ENCODE measurements at regions not wholly inside any gene's neighbourhood (a gene's known extent, or its start where the extent isn't known, plus 50 kb on each side); places are given as distances from the start of the nearest gene placed in this dataset.
"Not testable (repeated sequence)": the region's sequence is repeated elsewhere in the genome, so short reads cannot be mapped to it uniquely, and the experiment has no call there.

DNA sequence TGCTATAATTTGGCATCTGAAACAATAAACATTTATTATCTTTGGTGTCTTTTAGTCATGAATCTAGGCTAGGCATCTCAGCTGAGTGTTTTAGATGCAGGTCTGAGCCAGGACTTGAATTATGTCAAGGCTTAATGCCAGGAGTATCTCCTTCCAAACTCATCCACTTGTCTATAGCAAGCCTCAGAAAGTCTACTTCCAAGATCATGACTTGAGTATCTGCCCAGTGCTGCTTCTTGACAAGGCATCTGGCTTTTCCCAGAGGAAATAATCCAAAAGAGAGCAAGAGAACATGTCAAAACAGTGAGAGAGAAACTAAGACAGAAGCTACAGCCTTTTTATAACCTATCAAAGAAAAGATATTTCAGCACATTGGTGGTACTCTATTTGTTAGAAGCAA, 1052.1 kb upstream of the PCDH10 start:
- DNase-seq, result no peak

DNA sequence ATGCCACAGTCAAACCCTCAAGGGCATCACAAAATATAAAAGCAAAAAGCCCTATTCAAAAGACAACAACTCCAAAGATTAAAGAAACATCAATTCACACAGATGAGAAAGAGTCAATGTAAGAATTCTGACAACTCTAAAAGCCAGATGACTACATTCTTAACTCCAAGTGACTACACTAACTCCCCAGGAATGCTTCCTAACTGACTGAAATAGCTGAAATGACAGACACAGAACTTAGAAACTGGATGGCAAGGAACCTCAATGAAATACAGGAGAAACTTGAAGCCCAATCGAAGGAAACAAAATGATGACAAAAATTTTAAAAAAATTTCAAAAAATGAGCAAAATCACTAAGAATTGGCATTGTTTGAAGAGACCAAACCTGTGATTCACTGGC, 1047.6 kb upstream of the PCDH10 start:
- no peak for DNase-seq

DNA sequence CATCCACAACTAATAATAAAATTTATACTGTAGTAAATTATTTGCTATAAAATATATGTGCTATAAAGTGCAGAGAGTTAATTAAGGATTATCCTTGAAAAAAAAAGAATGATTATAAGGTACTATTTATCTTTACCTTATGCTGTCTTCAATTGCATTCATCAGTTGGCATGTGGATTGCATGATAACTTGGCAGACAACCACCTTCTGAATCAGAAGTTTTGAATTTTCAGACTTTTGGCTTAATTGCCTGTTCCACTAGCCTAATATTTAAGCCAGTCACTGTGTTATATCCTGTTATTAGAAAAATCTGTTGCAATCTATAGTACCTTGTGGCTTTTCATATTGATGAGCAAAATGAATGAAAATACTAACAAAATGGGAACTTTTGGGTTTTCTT, 1040.3 kb upstream of the PCDH10 start:
- no peak for DNase-seq

DNA sequence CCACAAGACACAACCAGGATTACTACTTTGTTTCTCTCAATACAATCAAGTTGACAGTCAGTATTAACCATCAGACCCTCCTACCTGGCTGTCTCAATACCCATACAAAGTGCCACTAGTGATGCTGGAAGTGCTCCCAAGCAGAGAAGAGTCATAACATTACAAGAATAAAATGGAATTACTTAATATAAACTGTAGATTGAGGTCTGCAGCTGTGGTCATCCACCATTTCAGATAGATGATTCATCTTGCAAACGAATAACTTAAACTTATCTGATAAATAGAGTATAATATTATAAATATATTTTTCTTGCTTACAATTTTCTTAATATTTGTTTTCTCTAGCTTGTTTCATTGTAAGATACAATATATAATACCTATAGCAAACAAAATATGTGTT, 1034.2 kb upstream of the PCDH10 start:
- no peak for DNase-seq

DNA sequence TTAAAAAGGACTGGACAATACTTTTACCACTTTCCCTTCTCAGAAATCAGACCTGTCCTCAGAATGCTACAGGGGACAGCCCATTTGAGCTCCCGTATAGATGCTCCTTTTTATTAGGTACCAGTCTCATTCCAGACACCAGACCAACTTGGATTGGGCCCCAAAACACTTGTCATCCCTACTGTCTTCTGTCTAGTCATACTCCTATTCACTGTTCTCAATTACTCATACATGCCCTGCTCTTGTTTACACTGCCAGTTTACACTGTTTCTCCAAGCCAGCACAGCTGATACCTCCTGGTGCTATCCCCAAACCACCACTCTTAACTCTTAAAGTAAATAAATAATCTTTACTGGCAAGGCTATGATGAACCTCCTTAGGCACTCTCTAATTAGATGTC, 1026.4 kb upstream of the PCDH10 start:
- DNase-seq, result not testable (repeated sequence)

DNA sequence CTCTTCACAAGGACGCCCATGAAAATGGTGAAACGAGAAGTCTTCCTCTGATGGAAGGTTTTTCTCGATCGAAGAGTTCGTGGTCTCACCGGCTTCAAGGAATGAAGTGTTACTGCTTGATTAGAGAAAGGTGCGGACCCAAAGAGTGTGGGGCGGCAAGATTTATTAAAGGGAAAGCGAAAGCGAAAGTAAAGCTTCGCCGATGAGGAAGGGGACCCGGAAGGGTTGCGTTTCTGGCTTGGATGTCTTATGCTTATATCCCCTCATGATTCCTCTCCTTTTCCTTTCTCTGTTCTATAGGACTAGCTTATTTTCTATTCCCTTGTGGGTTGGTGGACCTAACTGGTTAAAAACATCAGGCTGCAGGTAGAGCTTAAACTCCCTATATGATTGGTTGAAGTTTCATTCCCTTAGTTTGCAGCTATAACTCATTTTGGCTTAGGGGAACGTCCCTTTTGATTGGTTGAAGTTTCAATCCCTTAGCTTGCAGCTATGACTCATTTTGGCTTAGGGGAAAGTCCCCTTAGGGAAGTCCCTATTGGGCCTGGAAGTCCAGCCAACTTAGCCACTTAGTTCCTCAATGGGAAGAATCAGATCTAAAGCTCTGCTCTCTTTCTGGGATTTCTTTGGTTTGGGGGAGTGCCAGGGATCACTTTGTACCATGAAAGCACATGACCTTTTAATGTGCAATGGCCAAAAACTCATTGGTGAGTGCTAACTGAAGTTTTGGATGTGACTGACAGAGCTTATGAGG, 1025.0 kb upstream of the PCDH10 start:
- DNase-seq, result no peak

DNA sequence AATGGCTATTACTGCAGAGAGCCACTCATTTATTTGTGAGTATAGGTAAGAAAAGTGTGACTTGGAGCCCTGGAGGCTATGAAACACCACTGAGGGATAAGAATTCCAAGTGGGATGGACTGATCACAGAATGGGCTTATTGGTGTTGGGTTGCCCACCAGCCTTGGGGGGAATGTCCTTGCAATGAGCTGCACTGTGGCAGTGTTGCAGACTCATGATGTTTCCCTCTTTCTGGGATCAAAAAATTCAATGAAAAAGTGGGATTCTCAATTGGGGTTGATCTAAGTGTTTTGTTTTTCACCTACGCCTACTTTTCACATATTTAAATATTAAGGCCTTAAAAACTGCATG, 1024.5 kb upstream of the PCDH10 start:
- no peak for DNase-seq

DNA sequence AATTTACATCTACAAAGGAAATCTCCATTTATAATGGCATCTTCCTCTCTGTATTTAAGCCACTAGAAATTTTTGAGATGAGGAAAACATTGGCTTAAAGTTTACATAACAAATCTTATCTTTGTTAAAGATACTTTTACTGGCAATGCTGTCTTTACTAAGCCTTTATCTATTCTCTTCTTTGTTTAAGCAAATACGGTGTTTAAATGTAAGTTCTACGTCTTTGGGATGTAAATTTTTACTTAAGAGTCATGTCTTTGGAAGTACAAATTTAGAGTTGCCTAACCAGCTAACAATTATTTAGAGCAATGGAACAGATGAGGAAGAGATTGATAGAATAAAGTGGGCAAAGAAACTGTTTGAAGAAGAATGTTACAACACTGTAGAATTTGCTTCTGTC, 1024.0 kb upstream of the PCDH10 start:
- no peak for DNase-seq

DNA sequence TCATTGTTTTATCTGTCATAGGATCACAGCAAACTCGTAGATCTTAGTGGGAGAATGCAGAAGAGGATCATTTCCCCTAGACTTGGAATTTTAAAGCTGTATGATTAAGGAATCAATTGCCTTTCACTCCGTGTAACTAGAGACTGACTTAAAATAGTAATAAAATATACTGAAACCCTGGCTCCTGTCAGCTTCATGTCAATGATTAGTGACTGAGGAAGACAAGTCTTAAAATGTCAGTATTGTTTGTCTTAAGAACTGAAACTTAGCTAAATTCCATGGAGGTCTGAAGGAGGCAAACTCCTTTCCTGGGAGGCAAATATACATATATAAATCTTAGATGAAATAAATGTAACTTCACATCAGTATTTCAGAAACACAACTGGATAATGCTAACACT, 1016.7 kb upstream of the PCDH10 start:
- no peak for DNase-seq

DNA sequence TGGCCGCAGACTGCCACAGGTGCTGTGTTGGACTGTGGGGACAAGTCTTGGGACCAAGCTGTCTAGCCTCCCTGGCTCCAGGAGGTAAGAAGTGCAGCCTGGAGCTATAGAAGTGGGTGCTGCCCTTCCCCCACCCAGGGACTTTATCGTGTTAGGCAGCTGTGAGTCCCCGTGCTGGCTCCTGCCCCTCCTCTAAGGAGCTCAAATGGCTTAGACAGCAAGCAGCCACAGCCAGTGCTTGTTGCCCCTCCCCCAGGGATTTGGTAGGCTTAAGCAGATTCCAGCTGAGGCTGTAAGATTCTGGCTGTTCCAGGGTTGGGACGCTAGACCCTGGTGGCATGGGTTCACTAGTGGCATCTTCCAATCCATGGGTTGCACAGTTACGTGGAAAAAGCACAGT, 979.4 kb upstream of the PCDH10 start:
- no peak for DNase-seq

DNA sequence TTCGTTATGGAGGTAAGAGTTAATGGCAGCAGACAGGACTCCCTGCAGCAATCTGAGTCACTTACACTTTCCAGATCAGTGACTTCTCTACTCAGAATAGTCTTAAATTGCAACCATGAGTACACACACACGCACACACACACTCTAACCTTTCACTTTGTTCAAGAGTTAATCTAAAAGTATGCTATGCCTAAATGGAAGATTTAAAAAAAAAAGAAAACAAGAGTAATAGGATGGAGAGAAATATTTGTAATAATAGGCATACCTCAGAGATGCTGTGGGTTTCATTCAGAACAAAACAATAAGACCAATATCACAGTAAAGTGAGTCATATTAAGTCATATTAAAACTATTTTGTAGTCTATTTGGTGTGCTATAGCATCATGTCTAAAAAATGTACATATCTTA, 969.1 kb upstream of the PCDH10 start:
- no peak for DNase-seq

DNA sequence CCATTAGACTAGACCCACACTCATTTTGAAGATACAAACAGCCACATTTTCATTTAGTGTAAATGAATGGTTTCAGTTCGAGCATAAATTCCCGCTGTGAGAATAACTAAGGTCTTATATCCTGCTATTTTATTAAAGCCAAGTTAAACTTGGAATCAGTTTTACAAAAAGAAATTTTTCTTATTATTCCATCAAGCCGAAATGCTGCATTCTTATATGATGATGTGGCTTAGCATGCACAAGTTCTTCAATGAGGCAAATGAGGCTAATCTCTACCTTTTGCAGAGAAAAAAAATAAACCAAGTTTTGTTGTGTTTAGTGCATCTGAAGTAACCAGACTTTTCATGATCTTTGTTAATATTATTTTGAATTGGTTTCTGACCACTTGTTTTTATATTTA, 953.9 kb upstream of the PCDH10 start:
- DNase-seq, result no peak

DNA sequence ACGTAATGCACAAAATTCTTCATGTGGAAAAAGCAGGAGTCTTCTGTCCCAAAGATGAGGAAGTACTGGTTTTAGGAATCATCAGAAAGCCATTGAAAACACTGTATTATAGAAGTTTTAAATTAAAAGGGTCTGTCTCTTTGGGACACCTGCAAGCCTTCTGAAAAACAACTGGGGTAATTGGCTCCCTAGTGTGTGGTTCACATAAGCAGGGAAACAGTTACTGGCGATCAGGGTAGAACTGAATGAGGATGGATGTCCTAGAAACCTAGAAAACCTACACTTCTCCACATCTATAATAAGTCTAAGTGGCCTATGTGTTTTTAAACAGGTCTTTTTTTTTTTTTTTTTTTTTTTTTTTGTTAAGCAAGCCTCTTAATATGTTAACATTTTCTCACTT, 945.5 kb upstream of the PCDH10 start:
- no peak for DNase-seq

DNA sequence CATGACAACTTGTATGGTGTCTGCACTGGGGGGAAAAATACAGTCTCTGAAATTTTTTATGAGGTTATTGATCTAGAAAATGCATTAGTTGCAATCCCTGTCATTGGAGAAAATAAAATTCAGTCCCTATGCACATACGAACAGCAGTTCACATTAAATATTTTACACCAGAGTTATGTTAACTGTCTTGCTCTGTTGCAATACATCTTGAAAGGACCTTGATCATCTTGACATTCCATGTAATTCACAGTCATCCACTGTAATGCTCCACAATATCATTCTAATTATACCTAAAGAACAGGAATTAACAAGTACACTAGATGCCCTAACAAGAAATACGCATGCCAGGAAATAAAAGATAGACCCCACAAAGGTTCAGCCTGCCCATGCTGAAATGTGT, 934.6 kb upstream of the PCDH10 start:
- no peak for DNase-seq

DNA sequence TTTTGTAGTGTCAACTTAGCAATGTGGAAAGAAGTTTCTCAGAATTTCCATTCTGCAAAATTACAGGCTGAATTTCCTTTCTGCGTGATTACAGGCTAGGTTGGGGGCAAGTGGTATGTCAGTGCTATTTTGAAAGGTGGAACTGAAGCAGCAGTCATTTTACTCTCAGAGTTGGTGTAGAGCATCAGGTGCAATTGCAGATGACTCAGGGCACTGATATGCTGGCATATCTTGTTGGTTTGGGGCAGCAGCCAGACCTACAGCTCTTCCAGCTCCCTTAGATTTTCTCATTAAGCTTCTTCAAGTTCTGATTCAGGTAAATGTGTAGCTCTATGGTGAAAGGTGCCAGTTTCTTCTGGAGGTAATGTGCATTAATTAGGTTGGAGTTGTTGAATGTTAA, 930.7 kb upstream of the PCDH10 start:
- DNase-seq, result no peak

DNA sequence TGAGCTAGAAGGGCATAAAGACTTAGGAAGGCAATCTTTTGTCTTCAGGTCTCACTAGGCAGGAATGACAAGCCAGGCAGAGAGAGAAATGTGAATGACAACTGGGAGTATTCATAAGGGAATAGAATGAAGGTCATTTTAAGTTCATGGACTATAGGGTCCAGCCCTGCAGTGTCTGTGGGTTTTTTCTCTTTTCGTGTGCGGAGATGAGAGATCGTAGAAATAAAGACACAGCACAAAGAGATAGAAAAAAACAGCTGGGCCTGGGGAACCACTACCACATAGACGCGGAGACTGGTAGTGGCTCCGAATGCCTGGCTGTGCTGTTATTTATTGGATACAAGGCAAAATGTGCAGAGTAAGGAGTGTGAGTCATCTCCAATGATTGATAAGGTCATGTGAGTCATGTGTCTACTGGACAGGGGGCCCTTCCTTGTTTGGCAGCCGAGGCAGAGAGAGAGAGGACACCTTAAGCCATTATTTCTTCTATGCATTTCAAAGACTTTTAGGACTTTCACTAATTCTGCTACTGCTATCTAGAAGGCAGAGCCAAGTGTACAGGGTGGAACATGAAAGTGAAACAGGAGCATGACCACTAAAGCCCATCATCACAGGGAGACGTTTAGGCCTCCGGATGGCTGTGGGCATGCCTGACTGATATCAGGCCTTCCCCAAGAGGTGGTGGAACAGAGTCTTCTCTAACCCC, 921.8 kb upstream of the PCDH10 start:
- no peak for DNase-seq

DNA sequence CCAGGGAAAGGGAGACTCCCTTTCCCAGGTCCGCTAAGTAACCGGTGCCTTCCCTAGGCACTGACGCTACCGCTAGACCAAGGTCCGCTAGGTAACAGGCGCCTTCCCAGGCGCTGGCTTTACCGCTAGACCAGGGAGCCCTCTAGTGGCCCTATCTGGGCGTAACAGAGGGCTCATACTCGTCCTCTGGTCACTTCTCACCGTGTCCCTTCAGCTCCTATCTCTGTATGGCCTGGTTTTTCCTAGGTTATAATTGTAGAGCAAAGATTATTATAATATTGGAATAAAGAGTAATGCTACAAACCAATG, 921.3 kb upstream of the PCDH10 start:
- not testable (repeated sequence) for DNase-seq

DNA sequence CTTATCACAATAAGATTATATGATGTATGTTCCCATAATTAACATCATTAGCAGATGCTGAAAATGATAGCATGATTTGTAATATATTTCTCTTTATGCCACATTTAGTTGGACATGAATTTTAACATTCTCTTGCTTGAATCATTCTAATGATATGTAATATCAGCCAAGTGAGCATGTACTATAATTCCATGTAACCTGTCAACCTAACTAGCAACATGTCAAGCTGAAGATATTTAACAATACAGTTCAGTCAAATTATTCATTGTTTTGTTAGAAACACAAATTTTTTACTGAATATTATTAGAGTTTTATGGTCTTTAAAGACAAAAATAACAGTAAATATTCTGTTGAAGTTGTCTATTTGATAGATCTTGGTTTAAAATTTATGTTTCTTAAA, 920.4 kb upstream of the PCDH10 start:
- DNase-seq, result no peak

DNA sequence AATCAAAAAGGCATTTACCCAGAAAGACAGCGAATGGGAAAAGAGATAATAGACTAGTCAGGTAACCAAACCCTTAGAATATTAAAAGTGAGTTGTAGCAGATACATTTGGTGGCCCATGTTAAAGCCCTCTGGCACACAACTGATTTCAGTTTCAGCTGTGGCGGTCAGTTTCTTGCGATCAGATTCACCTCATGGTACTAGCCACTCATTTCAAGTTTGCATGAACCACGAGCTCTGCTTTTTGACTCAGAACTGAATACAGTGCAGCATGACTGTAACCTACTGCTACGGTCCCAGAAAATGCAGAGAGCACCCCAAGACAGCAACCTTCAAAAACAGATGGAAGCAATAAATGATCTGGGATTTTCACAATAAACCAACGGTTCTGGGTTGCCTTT, 919.1 kb upstream of the PCDH10 start:
- no peak for DNase-seq

DNA sequence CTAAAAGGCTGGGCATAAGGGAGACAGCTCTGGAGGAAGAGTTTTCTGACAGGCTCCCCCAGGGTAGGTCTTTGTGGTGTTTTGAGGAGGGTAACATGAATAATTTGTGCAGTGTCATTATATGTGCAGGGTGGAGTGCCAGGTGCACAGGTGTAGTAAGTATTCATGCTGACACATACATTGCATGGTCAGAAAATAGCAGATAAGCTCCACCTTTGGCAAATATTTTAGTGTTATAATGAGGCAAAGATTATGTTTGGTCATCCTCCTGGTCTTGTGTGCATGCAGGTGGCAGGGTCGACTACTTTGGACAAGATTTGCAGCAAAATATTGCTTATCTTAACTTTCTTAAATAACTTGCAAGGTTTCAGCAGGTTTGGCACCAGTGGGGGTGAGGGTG, 910.4 kb upstream of the PCDH10 start:
- no peak for DNase-seq

DNA sequence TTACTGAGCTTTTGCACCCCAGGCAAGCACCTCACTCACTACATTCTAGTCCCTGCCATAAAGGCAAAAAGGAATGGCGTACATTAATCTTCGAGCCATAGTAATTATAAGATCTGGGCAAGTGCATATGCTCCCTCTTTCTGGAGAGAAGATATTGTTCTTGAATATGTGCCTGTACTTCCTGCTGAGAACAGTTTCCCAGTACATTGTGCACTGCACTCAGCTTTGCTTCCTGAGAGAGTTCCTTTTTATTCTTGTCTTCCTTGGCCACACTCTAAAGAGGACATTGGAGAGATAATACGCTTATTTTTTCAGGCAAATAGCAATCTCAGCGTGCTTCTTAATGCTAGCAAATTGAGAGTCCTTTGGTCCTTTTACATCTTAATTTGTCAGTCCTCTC, 909.0 kb upstream of the PCDH10 start:
- no peak for DNase-seq

DNA sequence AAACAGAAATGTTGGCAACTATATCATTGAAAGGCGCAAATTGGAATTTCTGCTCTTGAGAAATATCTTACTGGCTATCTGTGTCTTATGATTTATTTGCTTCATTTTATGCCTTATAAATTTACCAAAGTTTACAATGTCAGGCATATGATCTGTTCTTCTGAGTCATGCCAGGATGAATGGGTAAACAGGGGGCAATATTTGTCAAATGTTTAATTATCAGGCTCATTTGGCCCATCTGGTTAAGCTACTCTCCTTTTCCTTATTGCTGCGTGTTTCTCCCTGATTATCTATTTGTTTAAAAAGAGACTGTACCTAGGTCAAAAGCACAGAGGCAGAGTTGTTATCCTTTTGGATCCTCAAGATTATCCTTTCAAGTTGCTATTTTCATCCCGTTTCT, 903.8 kb upstream of the PCDH10 start:
- DNase-seq, result no peak

DNA sequence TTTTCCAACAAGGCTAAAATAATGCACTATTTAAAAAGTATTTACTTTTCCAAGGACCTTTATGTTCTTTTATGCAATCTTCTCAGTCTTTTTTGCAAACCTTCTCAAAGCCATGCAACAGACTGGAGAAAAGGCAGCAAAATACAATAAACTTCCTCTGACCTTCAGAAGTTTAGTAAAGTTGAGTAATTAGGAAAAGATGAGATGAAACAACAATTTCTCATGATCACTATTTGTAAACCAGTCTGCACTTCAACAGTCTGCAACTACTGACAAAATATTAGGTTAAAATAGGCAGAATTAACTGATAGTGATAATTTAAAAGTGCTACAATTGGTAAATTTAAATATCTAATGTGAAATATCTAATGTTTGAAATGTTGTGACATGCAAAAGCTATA, 884.9 kb upstream of the PCDH10 start:
- DNase-seq, result no peak

DNA sequence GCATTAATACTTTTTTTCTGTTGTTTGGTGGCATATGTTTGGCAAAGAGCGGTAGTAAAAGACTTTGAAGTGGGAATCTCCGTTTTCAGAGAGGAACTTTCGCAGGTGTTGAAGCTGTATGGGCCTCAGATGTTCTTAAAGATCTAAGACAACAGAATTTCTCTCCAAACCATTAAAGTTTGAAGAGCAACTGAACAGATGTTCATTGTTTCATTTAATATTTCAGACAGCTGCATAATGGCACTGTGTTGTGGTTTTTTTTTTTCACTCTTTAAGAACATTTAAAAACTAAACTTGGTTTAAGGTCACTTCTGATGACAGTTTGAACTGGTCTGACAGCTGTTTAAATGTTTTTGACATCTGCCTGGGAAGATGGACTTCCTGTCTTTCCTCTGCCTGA, 882.7 kb upstream of the PCDH10 start:
- DNase-seq, result no peak

DNA sequence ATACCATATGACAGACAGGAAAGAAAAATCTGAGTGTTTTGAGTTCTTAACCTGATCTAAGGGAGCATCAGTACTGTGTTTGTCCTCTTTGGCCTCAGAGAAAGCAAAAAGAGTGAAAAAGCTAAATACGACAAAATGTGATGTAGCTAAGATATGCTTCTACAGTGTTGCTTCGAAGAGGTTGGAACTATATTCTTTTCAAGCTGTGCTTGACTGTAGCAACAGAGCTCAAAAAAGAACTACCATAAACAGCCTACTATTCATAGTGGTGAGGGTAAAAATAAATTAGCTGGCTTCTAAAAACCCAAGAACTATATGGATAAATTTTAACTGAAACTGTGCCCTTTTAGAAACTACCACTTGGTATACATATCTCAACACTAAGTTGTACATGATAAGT, 881.8 kb upstream of the PCDH10 start:
- DNase-seq, result no peak

All from NCI-H187 treated with DMSO at 0.1 percent for 48 hours (cell line).